Nephron (organoid): ENCODE measurements at regions not wholly inside any gene's neighbourhood (a gene's known extent, or its start where the extent isn't known, plus 50 kb on each side); places are given as distances from the start of the nearest gene placed in this dataset.

ENCODE experiments used
- H3K27ac Mint-ChIP-seq, 3 experiments: 2 replicates each; pipeline ENCODE4 v1.8.0; 2020; ENCODE audit warnings: mixed read lengths in 3 of 3, mild to moderate bottlenecking in 2 of 3, moderate library complexity in 1 of 3
- H3K27me3 Mint-ChIP-seq: 2 replicates; pipeline ENCODE4 v1.8.0; 2021; ENCODE audit warnings: low read depth, mild to moderate bottlenecking, moderate library complexity, mixed read lengths
- H3K36me3 Mint-ChIP-seq: 2 replicates; pipeline ENCODE4 v1.8.0; 2020; ENCODE audit warnings: low read depth, mixed read lengths
- H3K4me1 Mint-ChIP-seq: 2 replicates; pipeline ENCODE4 v1.8.0; 2020; ENCODE audit warnings: mixed read lengths
- H3K4me3 Mint-ChIP-seq, 3 experiments: 2 replicates each; pipeline ENCODE4 v1.8.0; 2020; ENCODE audit warnings: mild to moderate bottlenecking in 3 of 3, mixed read lengths in 3 of 3, moderate library complexity in 2 of 3
- H3K9me3 Mint-ChIP-seq: 2 replicates; pipeline ENCODE4 v1.8.0; 2020; ENCODE audit warnings: mixed read lengths
- CTCF ChIP-seq, 3 experiments: fragments of 200-600 bp; sonication (generic); IDR thresholded peaks; one replicate each; pipeline ENCODE4 v1.5.0; 2021; ENCODE audit warnings: antibody characterized with exemption in 3 of 3; ENCODE audit not compliant: unreplicated experiment in 3 of 3

GRCh38 chr5:56492812-56493211, 259.7 kb upstream of the ANKRD55 start:
- H3K36me3 Mint-ChIP-seq = no peaks in the 10 kb centered on the region
- peaks cover 10% of the 10 kb centered on the region for H3K27me3 Mint-ChIP-seq
- peaks cover 45% of the 10 kb centered on the region for H3K4me1 Mint-ChIP-seq
- no peak overlapping the region for H3K4me3 Mint-ChIP-seq
- no peaks in the 10 kb centered on the region for H3K9me3 Mint-ChIP-seq
- peak overlapping the region in 2 of 3 experiments; percentile 50 to 79 for H3K27ac Mint-ChIP-seq
- no peak for TF ChIP-seq CTCF (IDR thresholded peaks at IDR 0.05; ENCODE audit: unreplicated experiment in 3 of 3)

- H3K9me3 Mint-ChIP-seq = peaks cover 4% of the 10 kb centered on the region
Measured at GRCh38 chr5:56490971-56491468, 257.9 kb upstream of the ANKRD55 start.

GRCh38 chr5:56489272-56489671, 256.1 kb upstream of the ANKRD55 start:
- H3K4me1 Mint-ChIP-seq = peaks cover 29% of the 10 kb centered on the region
- H3K27me3 Mint-ChIP-seq = peaks cover 6% of the 10 kb centered on the region
- TF ChIP-seq CTCF (IDR thresholded peaks at IDR 0.05; ENCODE audit: unreplicated experiment in 3 of 3) = no peak

More at GRCh38 chr5:56490971-56491468, 257.9 kb upstream of the ANKRD55 start:
- Mint-ChIP-seq H3K36me3 (peaks cover 4% of the 10 kb centered on the region), H3K4me3 (peak overlapping the region in 1 of 3 experiments; percentile 5), H3K27ac (peak overlapping the region; percentile 82 to 94 (median 92)), H3K4me1 (peaks cover 38% of the 10 kb centered on the region), H3K27me3 (peaks cover 10% of the 10 kb centered on the region)
- no peak for TF ChIP-seq CTCF (IDR thresholded peaks at IDR 0.05; ENCODE audit: unreplicated experiment in 3 of 3)

GRCh38 chr5:56487528-56488115, 254.5 kb upstream of the ANKRD55 start:
- H3K36me3 Mint-ChIP-seq = peaks cover 6% of the 10 kb centered on the region
- H3K9me3 Mint-ChIP-seq = peaks cover 8% of the 10 kb centered on the region
- TF ChIP-seq CTCF (IDR thresholded peaks at IDR 0.05; ENCODE audit: unreplicated experiment in 3 of 3) = no peak
- no peak overlapping the region for H3K4me3 Mint-ChIP-seq
- no peak overlapping the region for H3K27ac Mint-ChIP-seq
- H3K4me1 Mint-ChIP-seq = peaks cover 17% of the 10 kb centered on the region
- peaks cover 9% of the 10 kb centered on the region for H3K27me3 Mint-ChIP-seq

More at GRCh38 chr5:56489272-56489671, 256.1 kb upstream of the ANKRD55 start:
- Mint-ChIP-seq H3K36me3 (peaks cover 4% of the 10 kb centered on the region), H3K27ac (no peak overlapping the region), H3K4me3 (no peak overlapping the region), H3K9me3 (peaks cover 4% of the 10 kb centered on the region)

- no peak for TF ChIP-seq CTCF (IDR thresholded peaks at IDR 0.05; ENCODE audit: unreplicated experiment in 3 of 3)
- peaks cover 6% of the 10 kb centered on the region for H3K36me3 Mint-ChIP-seq
- H3K27me3 Mint-ChIP-seq = peaks cover 6% of the 10 kb centered on the region
- H3K4me3 Mint-ChIP-seq = peak overlapping the region; percentile 84 to 90 (median 88)
- H3K4me1 Mint-ChIP-seq = peaks cover 29% of the 10 kb centered on the region
- H3K9me3 Mint-ChIP-seq = peaks cover 8% of the 10 kb centered on the region
- H3K27ac Mint-ChIP-seq = peak overlapping the region; percentile 94 to 98 (median 96)
Measured at GRCh38 chr5:56482363-56482762, 249.2 kb upstream of the ANKRD55 start.
